Subcutaneous abdominal adipose tissue (tissue), 5 donors: ENCODE measurements at regions not wholly inside any gene's neighbourhood (a gene's known extent, or its start where the extent isn't known, plus 50 kb on each side); places are given as distances from the start of the nearest gene placed in this dataset.
"Not testable (repeated sequence)": the region's sequence is repeated elsewhere in the genome, so short reads cannot be mapped to it uniquely, and the experiment has no call there.

Experiments
- H3K27ac ChIP-seq: one replicate; pipeline ENCODE4 v1.7.0; 2013; ENCODE audit warnings: low read depth, mild to moderate bottlenecking, inconsistent platforms, low read length, moderate library complexity
- H3K27me3 ChIP-seq, 5 donors: one replicate each; pipeline ENCODE4 v1.7.0; 2013; ENCODE audit warnings: low read length in 5 of 5, inconsistent platforms in 1 of 5; ENCODE audit not compliant: control insufficient read depth in 5 of 5, insufficient read depth in 4 of 5
- H3K36me3 ChIP-seq, 5 donors: one replicate each; pipeline ENCODE4 v1.7.0; 2013; ENCODE audit warnings: low read length in 5 of 5; ENCODE audit not compliant: control insufficient read depth in 5 of 5, insufficient read depth in 5 of 5
- H3K4me1 ChIP-seq, 5 donors: one replicate each; pipeline ENCODE4 v1.7.0; 2013; ENCODE audit warnings: low read length in 5 of 5, mild to moderate bottlenecking in 3 of 5, moderate library complexity in 1 of 5; ENCODE audit not compliant: control insufficient read depth in 5 of 5, insufficient read depth in 5 of 5
- H3K4me3 ChIP-seq, 5 donors: one replicate each; pipeline ENCODE4 v1.7.0; 2013; ENCODE audit warnings: low read length in 5 of 5, low read depth in 1 of 5
- H3K9ac ChIP-seq, 5 donors: one replicate each; pipeline ENCODE4 v1.7.0; 2013; ENCODE audit warnings: low read length in 5 of 5, mild to moderate bottlenecking in 4 of 5, moderate library complexity in 3 of 5
- H3K9me3 ChIP-seq, 5 donors: one replicate each; pipeline ENCODE4 v1.7.0; 2013; ENCODE audit warnings: low read length in 5 of 5; ENCODE audit not compliant: control insufficient read depth in 5 of 5
- donor health status: healthy.
- donor health status: healthy.
- donor health status: healthy.
- donor health status: healthy.
- donor health status: healthy.

GRCh38 chr14:89524412-89524811 is 107.4 kb upstream of the FOXN3 start:
- Histone ChIP-seq H3K27me3 (no peaks in the 10 kb centered on the region), H3K4me1 (peaks cover 0 to 4% (median 0%) of the 10 kb centered on the region in 5 donors), H3K27ac (no peak overlapping the region), H3K36me3 (no peaks in the 10 kb centered on the region), H3K9me3 (peaks cover 0 to 12% (median 3%) of the 10 kb centered on the region in 5 donors), H3K4me3 (no peak overlapping the region), H3K9ac (no peak overlapping the region)

- Histone ChIP-seq H3K27ac (no peak overlapping the region), H3K36me3 (no peaks in the 10 kb centered on the region), H3K9me3 (peaks cover 0 to 12% (median 3%) of the 10 kb centered on the region in 5 donors), H3K27me3 (no peaks in the 10 kb centered on the region), H3K4me1 (peaks cover 0 to 3% (median 0%) of the 10 kb centered on the region in 5 donors), H3K9ac (no peak overlapping the region), H3K4me3 (no peak overlapping the region)
Measured at GRCh38 chr14:89521988-89522387, 105.0 kb upstream of the FOXN3 start.

- Histone ChIP-seq H3K36me3 (peaks cover 0 to 4% (median 0%) of the 10 kb centered on the region in 5 donors), H3K27ac (no peak overlapping the region), H3K27me3 (no peaks in the 10 kb centered on the region), H3K4me3 (no peak overlapping the region), H3K4me1 (peaks cover 0 to 3% (median 0%) of the 10 kb centered on the region in 5 donors), H3K9me3 (peaks cover 0 to 12% (median 3%) of the 10 kb centered on the region in 5 donors), H3K9ac (no peak overlapping the region)
Measured at GRCh38 chr14:89519040-89519439, 102.0 kb upstream of the FOXN3 start.

GRCh38 chr14:89516173-89516572 is 99.1 kb upstream of the FOXN3 start:
- Histone ChIP-seq H3K27ac (no peak overlapping the region), H3K9me3 (peaks cover 0 to 3% (median 0%) of the 10 kb centered on the region in 5 donors), H3K4me3 (no peak overlapping the region), H3K9ac (no peak overlapping the region), H3K36me3 (peaks cover 0 to 4% (median 0%) of the 10 kb centered on the region in 5 donors), H3K27me3 (no peaks in the 10 kb centered on the region), H3K4me1 (peaks cover 0 to 3% (median 0%) of the 10 kb centered on the region in 5 donors)

GRCh38 chr14:89514601-89515000 is 97.6 kb upstream of the FOXN3 start:
- Histone ChIP-seq H3K27ac (no peak overlapping the region), H3K9ac (no peak overlapping the region), H3K27me3 (no peaks in the 10 kb centered on the region), H3K4me1 (peaks cover 0 to 9% (median 0%) of the 10 kb centered on the region in 5 donors), H3K9me3 (no peaks in the 10 kb centered on the region), H3K36me3 (peaks cover 0 to 4% (median 0%) of the 10 kb centered on the region in 5 donors), H3K4me3 (no peak overlapping the region)

- peaks cover 0 to 4% (median 0%) of the 10 kb centered on the region in 5 donors for H3K36me3 ChIP-seq
- no peaks in the 10 kb centered on the region for H3K9me3 ChIP-seq
- no peak overlapping the region for H3K27ac ChIP-seq
- peaks cover 0 to 10% (median under 1%) of the 10 kb centered on the region in 5 donors for H3K4me1 ChIP-seq
- no peak overlapping the region for H3K4me3 ChIP-seq
- H3K27me3 ChIP-seq: no peaks in the 10 kb centered on the region
- H3K9ac ChIP-seq: no peak overlapping the region
Measured at GRCh38 chr14:89509891-89510290, 92.9 kb upstream of the FOXN3 start.

- Histone ChIP-seq H3K4me1 (peaks cover 0 to 21% (median 11%) of the 10 kb centered on the region in 5 donors), H3K4me3 (no peak overlapping the region), H3K9me3 (no peaks in the 10 kb centered on the region), H3K9ac (no peak overlapping the region), H3K36me3 (peaks cover 0 to 2% (median 0%) of the 10 kb centered on the region in 5 donors), H3K27me3 (no peaks in the 10 kb centered on the region), H3K27ac (no peak overlapping the region)
Measured at GRCh38 chr14:89508863-89509262, 91.8 kb upstream of the FOXN3 start.

GRCh38 chr14:89507926-89508460 is 91.0 kb upstream of the FOXN3 start:
- no peaks in the 10 kb centered on the region for H3K27me3 ChIP-seq
- no peak overlapping the region for H3K27ac ChIP-seq
- H3K36me3 ChIP-seq: peaks cover 0 to 2% (median 0%) of the 10 kb centered on the region in 5 donors
- no peak overlapping the region for H3K4me3 ChIP-seq
- no peak overlapping the region for H3K9ac ChIP-seq
- H3K4me1 ChIP-seq: peaks cover 0 to 23% (median 13%) of the 10 kb centered on the region in 5 donors
- no peaks in the 10 kb centered on the region for H3K9me3 ChIP-seq

- no peaks in the 10 kb centered on the region for H3K27me3 ChIP-seq
- H3K4me1 ChIP-seq: peaks cover 0 to 26% (median 16%) of the 10 kb centered on the region in 5 donors
- no peak overlapping the region for H3K4me3 ChIP-seq
- no peak overlapping the region for H3K9ac ChIP-seq
- H3K36me3 ChIP-seq: peaks cover 0 to 2% (median 0%) of the 10 kb centered on the region in 5 donors
- H3K27ac ChIP-seq: no peak overlapping the region
- H3K9me3 ChIP-seq: no peaks in the 10 kb centered on the region
Measured at GRCh38 chr14:89507521-89507920, 90.5 kb upstream of the FOXN3 start.

GRCh38 chr14:89506891-89507452 is 89.9 kb upstream of the FOXN3 start:
- not testable (repeated sequence) for H3K4me3 ChIP-seq, H3K36me3 ChIP-seq, H3K9me3 ChIP-seq, H3K27ac ChIP-seq, H3K9ac ChIP-seq, H3K27me3 ChIP-seq
- peaks cover 0 to 26% (median 16%) of the 10 kb centered on the region in 5 donors for H3K4me1 ChIP-seq
